ENCODE measurements at regions not wholly inside any gene's neighbourhood (a gene's known extent, or its start where the extent isn't known, plus 50 kb on each side); places are given as distances from the start of the nearest gene placed in this dataset.

- TF ChIP-seq POLR2A (IDR thresholded peaks at IDR 0.05) (no peak), CTCF (IDR thresholded peaks at IDR 0.05) (no peak), POLR2AphosphoS5 (IDR thresholded peaks at IDR 0.05) (no peak)
- no peaks in the 10 kb centered on the region for H3K4me1 ChIP-seq (replicated peaks)
- H3K27me3 ChIP-seq (replicated peaks; ENCODE audit: insufficient read depth), result no peaks in the 10 kb centered on the region
- no peak for DNase-seq (ENCODE audit: low spot score)
- WGBS, result 67% methylated on average over 1 of the region's 1 CpG
- H3K27ac ChIP-seq, result no peak overlapping the region
- H3K4me3 ChIP-seq, result no peak overlapping the region
- no peaks in the 10 kb centered on the region for H3K9me3 ChIP-seq
- H3K36me3 ChIP-seq, result no peaks in the 10 kb centered on the region
- intact Hi-C loops (cut with DNase I), result no loop called here
These were observed 72.2 kb upstream of the ZFP64 start for GRCh38 chr20:52263757-52264156.

DNA sequence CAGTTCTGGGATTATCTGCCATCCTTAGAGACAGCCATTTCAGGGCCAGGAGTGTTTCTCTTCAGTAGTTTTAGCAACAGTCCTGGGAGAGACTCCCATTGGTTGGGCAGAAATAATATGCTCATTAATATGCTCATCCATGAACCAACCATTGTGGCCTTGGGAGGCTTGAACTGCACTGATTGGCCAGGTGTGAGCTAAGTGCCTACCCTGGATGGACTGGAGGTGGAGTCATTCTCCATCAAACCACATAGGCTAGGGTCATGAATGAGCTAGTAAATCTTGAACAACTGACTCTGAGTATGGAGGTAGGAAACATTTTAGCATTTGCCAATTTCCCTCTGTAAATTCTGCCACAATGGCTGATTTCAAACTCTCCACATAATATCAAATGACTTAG, 70.2 kb upstream of the ZFP64 start:
- Histone ChIP-seq H3K27ac (no peak overlapping the region), H3K4me3 (no peak overlapping the region), H3K27me3 (replicated peaks; ENCODE audit: insufficient read depth) (no peaks in the 10 kb centered on the region), H3K36me3 (no peaks in the 10 kb centered on the region), H3K4me1 (replicated peaks) (no peaks in the 10 kb centered on the region), H3K9me3 (no peaks in the 10 kb centered on the region)
- DNase-seq (ENCODE audit: low spot score), result no peak
- TF ChIP-seq POLR2A (IDR thresholded peaks at IDR 0.05) (no peak), POLR2AphosphoS5 (IDR thresholded peaks at IDR 0.05) (no peak), CTCF (IDR thresholded peaks at IDR 0.05) (no peak)
- intact Hi-C loops (cut with DNase I), result no loop called here

DNA sequence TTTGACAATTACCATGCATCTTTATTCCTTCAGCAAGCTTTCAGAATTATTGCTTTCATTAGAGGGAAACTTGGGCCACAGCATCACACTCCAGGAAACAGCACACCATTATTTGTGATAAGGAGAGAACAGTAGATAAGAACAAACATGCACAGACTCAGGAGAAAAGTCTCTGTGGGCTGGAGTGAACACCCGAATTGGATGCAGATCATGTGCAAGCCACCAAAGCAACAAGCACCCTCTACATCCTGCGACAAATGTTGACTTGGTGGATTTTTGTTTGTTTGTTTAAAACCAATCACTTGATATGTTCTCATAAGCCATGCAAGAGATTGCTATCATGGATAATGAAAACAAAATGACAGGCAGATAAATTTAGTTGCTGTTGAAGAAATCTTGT, 67.7 kb upstream of the ZFP64 start:
- H3K4me3 ChIP-seq, result no peak overlapping the region
- intact Hi-C loops (cut with DNase I), result no loop called here
- H3K9me3 ChIP-seq, result no peaks in the 10 kb centered on the region
- no peaks in the 10 kb centered on the region for H3K36me3 ChIP-seq
- no peak overlapping the region for H3K27ac ChIP-seq
- TF ChIP-seq POLR2A (IDR thresholded peaks at IDR 0.05) (no peak), POLR2AphosphoS5 (IDR thresholded peaks at IDR 0.05) (no peak), CTCF (IDR thresholded peaks at IDR 0.05) (no peak)
- peaks cover 2% of the 10 kb centered on the region for H3K27me3 ChIP-seq (replicated peaks; ENCODE audit: insufficient read depth)
- H3K4me1 ChIP-seq (replicated peaks), result no peaks in the 10 kb centered on the region
- no peak for DNase-seq (ENCODE audit: low spot score)
- WGBS, result 54% methylated on average over 2 of the region's 2 CpGs

GRCh38 chr20:52256454-52256853, 64.9 kb upstream of the ZFP64 start:
- H3K4me1 ChIP-seq (replicated peaks), result no peaks in the 10 kb centered on the region
- H3K4me3 ChIP-seq, result no peak overlapping the region
- H3K27ac ChIP-seq, result no peak overlapping the region
- no peak for DNase-seq (ENCODE audit: low spot score)
- WGBS, result 63% methylated on average over 7 of the region's 7 CpGs
- TF ChIP-seq POLR2AphosphoS5 (IDR thresholded peaks at IDR 0.05) (no peak), CTCF (IDR thresholded peaks at IDR 0.05) (no peak), POLR2A (IDR thresholded peaks at IDR 0.05) (no peak)
- H3K36me3 ChIP-seq, result no peaks in the 10 kb centered on the region
- intact Hi-C loops (cut with DNase I), result no loop called here
- no peaks in the 10 kb centered on the region for H3K9me3 ChIP-seq
- peaks cover 2% of the 10 kb centered on the region for H3K27me3 ChIP-seq (replicated peaks; ENCODE audit: insufficient read depth)

DNA sequence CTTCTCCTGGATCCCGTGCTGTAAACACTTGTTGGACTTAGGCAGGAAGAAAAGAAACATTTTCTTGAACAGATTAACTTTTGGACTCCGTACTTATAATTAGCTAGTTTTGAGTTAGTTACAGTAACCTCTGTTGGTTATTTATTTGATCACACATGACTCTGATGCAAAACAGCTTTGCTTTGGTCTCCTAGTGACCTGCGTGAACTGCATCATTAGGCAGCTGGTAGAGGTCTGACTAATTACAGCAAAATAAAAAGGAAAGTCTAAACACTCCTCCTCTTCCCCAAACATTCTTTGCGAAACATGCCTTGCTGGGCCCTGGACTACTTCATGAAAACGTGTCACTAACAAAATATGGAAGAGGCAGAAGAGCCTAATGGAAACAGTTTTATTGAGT, 61.1 kb upstream of the ZFP64 start:
- intact Hi-C loops (cut with DNase I), result no loop called here
- TF ChIP-seq POLR2A (IDR thresholded peaks at IDR 0.05) (no peak), CTCF (IDR thresholded peaks at IDR 0.05) (no peak), POLR2AphosphoS5 (IDR thresholded peaks at IDR 0.05) (no peak)
- DNase-seq (ENCODE audit: low spot score), result no peak

More for the DNA sequence above, 61.1 kb upstream of the ZFP64 start:
- Histone ChIP-seq H3K4me3 (no peak overlapping the region), H3K9me3 (no peaks in the 10 kb centered on the region), H3K27ac (no peak overlapping the region), H3K27me3 (replicated peaks; ENCODE audit: insufficient read depth) (peaks cover 2% of the 10 kb centered on the region), H3K36me3 (no peaks in the 10 kb centered on the region), H3K4me1 (replicated peaks) (no peaks in the 10 kb centered on the region)
- 79% methylated on average over 5 of the region's 5 CpGs for WGBS

Data from prostate gland (tissue), 2 donors.